ENCODE measurements at regions not wholly inside any gene's neighbourhood (a gene's known extent, or its start where the extent isn't known, plus 50 kb on each side); places are given as distances from the start of the nearest gene placed in this dataset.

GRCh38 chr10:131848741-131849590 lies 51.8 kb upstream of the PPP2R2D start:
- no peak for DNase-seq (ENCODE audit: low read depth in 2 of 2)

- no peak for DNase-seq (ENCODE audit: low read depth in 2 of 2)
Measured at GRCh38 chr10:131849591-131850382, 51.0 kb upstream of the PPP2R2D start.

DNA sequence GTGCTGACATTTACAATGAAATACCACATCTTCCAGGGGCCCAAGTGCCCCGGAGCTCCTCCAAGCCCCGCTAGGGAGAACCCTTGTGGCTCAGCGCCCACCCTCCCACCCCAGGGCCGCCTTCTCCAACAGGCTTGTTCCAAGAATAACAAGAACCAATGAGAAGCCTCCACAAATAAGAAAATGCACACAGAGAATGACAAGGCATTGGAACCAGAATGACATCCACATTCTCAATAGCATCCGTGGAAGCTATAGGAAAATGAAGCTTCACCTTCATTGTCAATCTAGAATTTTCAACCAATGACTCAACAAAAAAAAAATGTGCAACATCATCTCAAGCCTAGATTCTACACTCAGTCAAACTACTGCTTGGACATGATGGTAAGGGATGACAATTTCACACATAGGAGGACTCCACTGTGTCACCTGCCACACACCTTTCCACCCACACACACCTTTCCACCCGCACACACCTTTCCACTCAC lies 50.4 kb upstream of the PPP2R2D start:
- DNase-seq (ENCODE audit: low read depth in 2 of 2) = no peak
